ENCODE measurements at regions not wholly inside any gene's neighbourhood (a gene's known extent, or its start where the extent isn't known, plus 50 kb on each side); places are given as distances from the start of the nearest gene placed in this dataset.

- Histone ChIP-seq H3K4me3 (ENCODE audit: insufficient read depth, low read length) (no peak overlapping the region), H3K27ac (ENCODE audit: low read depth, low read length) (no peak overlapping the region), H3K4me1 (ENCODE audit: insufficient read depth, low read length) (no peaks in the 10 kb centered on the region), H4K20me1 (ENCODE audit: insufficient read depth, low read length) (no peaks in the 10 kb centered on the region), H3K9me3 (ENCODE audit: low read depth, low read length) (no peaks in the 10 kb centered on the region), H3K4me2 (ENCODE audit: insufficient read depth, low read length) (no peak overlapping the region), H3K36me3 (ENCODE audit: insufficient read depth, low read length) (no peaks in the 10 kb centered on the region), H3K27me3 (ENCODE audit: insufficient read depth, low read length) (no peaks in the 10 kb centered on the region), H3K79me2 (ENCODE audit: insufficient read depth, low read length) (no peaks in the 10 kb centered on the region), H2AFZ (ENCODE audit: low read length) (no peak overlapping the region)
- no peak for DNase-seq (ENCODE audit: insufficient read length, low spot score, missing footprints)
- no peak for TF ChIP-seq CTCF (IDR thresholded peaks at IDR 0.05; ENCODE audit: extremely low read depth, low read depth, low read length)
Measured at GRCh38 chr1:182003953-182004586, 57.4 kb downstream of the ZNF648 start.

- Histone ChIP-seq H4K20me1 (ENCODE audit: insufficient read depth, low read length) (no peaks in the 10 kb centered on the region), H3K27ac (ENCODE audit: low read depth, low read length) (no peak overlapping the region), H2AFZ (ENCODE audit: low read length) (no peak overlapping the region), H3K4me1 (ENCODE audit: insufficient read depth, low read length) (no peaks in the 10 kb centered on the region), H3K9me3 (ENCODE audit: low read depth, low read length) (no peaks in the 10 kb centered on the region), H3K27me3 (ENCODE audit: insufficient read depth, low read length) (no peaks in the 10 kb centered on the region), H3K36me3 (ENCODE audit: insufficient read depth, low read length) (no peaks in the 10 kb centered on the region), H3K4me3 (ENCODE audit: insufficient read depth, low read length) (no peak overlapping the region), H3K4me2 (ENCODE audit: insufficient read depth, low read length) (no peak overlapping the region), H3K79me2 (ENCODE audit: insufficient read depth, low read length) (no peaks in the 10 kb centered on the region)
- DNase-seq (ENCODE audit: insufficient read length, low spot score, missing footprints), result no peak
- TF ChIP-seq CTCF (IDR thresholded peaks at IDR 0.05; ENCODE audit: extremely low read depth, low read depth, low read length), result no peak
Measured at GRCh38 chr1:182003025-182003725, 58.3 kb downstream of the ZNF648 start.

GRCh38 chr1:182002570-182002969, 58.9 kb downstream of the ZNF648 start:
- Histone ChIP-seq H3K4me3 (ENCODE audit: insufficient read depth, low read length) (no peak overlapping the region), H3K36me3 (ENCODE audit: insufficient read depth, low read length) (no peaks in the 10 kb centered on the region), H3K9me3 (ENCODE audit: low read depth, low read length) (no peaks in the 10 kb centered on the region), H3K79me2 (ENCODE audit: insufficient read depth, low read length) (no peaks in the 10 kb centered on the region), H3K4me1 (ENCODE audit: insufficient read depth, low read length) (no peaks in the 10 kb centered on the region), H4K20me1 (ENCODE audit: insufficient read depth, low read length) (no peaks in the 10 kb centered on the region), H3K4me2 (ENCODE audit: insufficient read depth, low read length) (no peak overlapping the region), H3K27me3 (ENCODE audit: insufficient read depth, low read length) (no peaks in the 10 kb centered on the region), H3K27ac (ENCODE audit: low read depth, low read length) (no peak overlapping the region), H2AFZ (ENCODE audit: low read length) (no peak overlapping the region)
- DNase-seq (ENCODE audit: insufficient read length, low spot score, missing footprints), result no peak
- TF ChIP-seq CTCF (IDR thresholded peaks at IDR 0.05; ENCODE audit: extremely low read depth, low read depth, low read length), result no peak

GRCh38 chr1:181998858-181999257, 62.7 kb downstream of the ZNF648 start:
- no peak overlapping the region for H2AFZ ChIP-seq (ENCODE audit: low read length)
- H3K4me1 ChIP-seq (ENCODE audit: insufficient read depth, low read length), result no peaks in the 10 kb centered on the region
- H3K9me3 ChIP-seq (ENCODE audit: low read depth, low read length), result no peaks in the 10 kb centered on the region
- H3K79me2 ChIP-seq (ENCODE audit: insufficient read depth, low read length), result no peaks in the 10 kb centered on the region
- no peak overlapping the region for H3K4me3 ChIP-seq (ENCODE audit: insufficient read depth, low read length)
- H3K4me2 ChIP-seq (ENCODE audit: insufficient read depth, low read length), result no peak overlapping the region
- DNase-seq (ENCODE audit: insufficient read length, low spot score, missing footprints), result no peak
- H3K27me3 ChIP-seq (ENCODE audit: insufficient read depth, low read length), result no peaks in the 10 kb centered on the region
- no peak for TF ChIP-seq CTCF (IDR thresholded peaks at IDR 0.05; ENCODE audit: extremely low read depth, low read depth, low read length)
- H3K27ac ChIP-seq (ENCODE audit: low read depth, low read length), result no peak overlapping the region
- no peaks in the 10 kb centered on the region for H4K20me1 ChIP-seq (ENCODE audit: insufficient read depth, low read length)
- no peaks in the 10 kb centered on the region for H3K36me3 ChIP-seq (ENCODE audit: insufficient read depth, low read length)
